Cerebellar nuclear complex (tissue), 1 donor: ENCODE measurements at regions not wholly inside any gene's neighbourhood (a gene's known extent, or its start where the extent isn't known, plus 50 kb on each side); places are given as distances from the start of the nearest gene placed in this dataset.
"Not testable (repeated sequence)": the region's sequence is repeated elsewhere in the genome, so short reads cannot be mapped to it uniquely, and the experiment has no call there.

ENCODE experiments used
- DNase-seq, 2 experiments: peaks; one replicate each; lab custom pipeline; 2025; lab: John Stamatoyannopoulos, UW

- no peak for DNase-seq
Measured at GRCh38 chr18:71370671-71371445, 1082.0 kb downstream of the SOCS6 start.

- DNase-seq = no peak
Measured at GRCh38 chr18:71370095-71370494, 1081.2 kb downstream of the SOCS6 start.

- DNase-seq = no peak
Measured at GRCh38 chr18:71362140-71362539, 1073.3 kb downstream of the SOCS6 start.

GRCh38 chr18:71355599-71355998 is 1066.8 kb downstream of the SOCS6 start:
- not testable (repeated sequence) for DNase-seq

GRCh38 chr18:71352618-71353017 is 1063.8 kb downstream of the SOCS6 start:
- DNase-seq = no peak

- DNase-seq = no peak
Measured at GRCh38 chr18:71336576-71337210, 1047.8 kb downstream of the SOCS6 start.

GRCh38 chr18:71329563-71329962 is 1040.7 kb downstream of the SOCS6 start:
- DNase-seq = no peak

- DNase-seq = no peak
Measured at GRCh38 chr18:71329114-71329513, 1040.3 kb downstream of the SOCS6 start.

GRCh38 chr18:71327850-71328249 is 1039.0 kb downstream of the SOCS6 start:
- no peak for DNase-seq

- no peak for DNase-seq
Measured at GRCh38 chr18:71327441-71327840, 1038.6 kb downstream of the SOCS6 start.

GRCh38 chr18:71326826-71327225 is 1038.0 kb downstream of the SOCS6 start:
- no peak for DNase-seq

- no peak for DNase-seq
Measured at GRCh38 chr18:71324356-71324755, 1035.5 kb downstream of the SOCS6 start.

GRCh38 chr18:71322201-71322600 is 1033.4 kb downstream of the SOCS6 start:
- DNase-seq = no peak

GRCh38 chr18:71321319-71321718 is 1032.5 kb downstream of the SOCS6 start:
- no peak for DNase-seq

- DNase-seq = no peak
Measured at GRCh38 chr18:71304856-71305255, 1016.0 kb downstream of the SOCS6 start.

GRCh38 chr18:71303743-71304142 is 1014.9 kb downstream of the SOCS6 start:
- not testable (repeated sequence) for DNase-seq

- DNase-seq = no peak
Measured at GRCh38 chr18:71301596-71301995, 1012.8 kb downstream of the SOCS6 start.

- DNase-seq = not testable (repeated sequence)
Measured at GRCh38 chr18:71294201-71294600, 1005.4 kb downstream of the SOCS6 start.

- no peak for DNase-seq
Measured at GRCh38 chr18:71293322-71293721, 1004.5 kb downstream of the SOCS6 start.

GRCh38 chr18:71287268-71287667 is 998.4 kb downstream of the SOCS6 start:
- no peak for DNase-seq

- no peak for DNase-seq
Measured at GRCh38 chr18:71252351-71252865, 963.6 kb downstream of the SOCS6 start.

- no peak for DNase-seq
Measured at GRCh38 chr18:71250191-71250590, 961.3 kb downstream of the SOCS6 start.

GRCh38 chr18:71249791-71250190 is 960.9 kb downstream of the SOCS6 start:
- DNase-seq = no peak
